ENCODE measurements at regions not wholly inside any gene's neighbourhood (a gene's known extent, or its start where the extent isn't known, plus 50 kb on each side); places are given as distances from the start of the nearest gene placed in this dataset.

DNA sequence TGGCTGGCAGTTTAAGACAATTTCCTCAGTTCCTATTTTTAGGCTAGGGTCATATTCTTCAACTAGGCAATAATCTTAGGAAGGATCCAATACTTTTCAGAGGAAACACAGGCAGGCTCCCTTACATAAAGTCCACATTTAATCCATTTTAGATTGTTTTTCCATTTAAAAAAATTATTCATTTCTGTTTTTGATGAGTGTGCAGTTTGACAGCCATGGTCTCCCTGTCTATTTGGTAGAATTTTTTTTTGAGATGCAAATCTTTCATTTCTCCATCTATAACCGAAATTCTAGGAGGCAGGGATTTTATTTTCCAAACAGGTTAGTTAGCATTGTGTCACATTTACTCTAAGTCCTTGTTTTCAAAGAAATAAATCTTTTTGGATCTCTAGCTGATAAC lies 326.8 kb downstream of the PPP4R3C start:
- TF ChIP-seq, protein P1, sequence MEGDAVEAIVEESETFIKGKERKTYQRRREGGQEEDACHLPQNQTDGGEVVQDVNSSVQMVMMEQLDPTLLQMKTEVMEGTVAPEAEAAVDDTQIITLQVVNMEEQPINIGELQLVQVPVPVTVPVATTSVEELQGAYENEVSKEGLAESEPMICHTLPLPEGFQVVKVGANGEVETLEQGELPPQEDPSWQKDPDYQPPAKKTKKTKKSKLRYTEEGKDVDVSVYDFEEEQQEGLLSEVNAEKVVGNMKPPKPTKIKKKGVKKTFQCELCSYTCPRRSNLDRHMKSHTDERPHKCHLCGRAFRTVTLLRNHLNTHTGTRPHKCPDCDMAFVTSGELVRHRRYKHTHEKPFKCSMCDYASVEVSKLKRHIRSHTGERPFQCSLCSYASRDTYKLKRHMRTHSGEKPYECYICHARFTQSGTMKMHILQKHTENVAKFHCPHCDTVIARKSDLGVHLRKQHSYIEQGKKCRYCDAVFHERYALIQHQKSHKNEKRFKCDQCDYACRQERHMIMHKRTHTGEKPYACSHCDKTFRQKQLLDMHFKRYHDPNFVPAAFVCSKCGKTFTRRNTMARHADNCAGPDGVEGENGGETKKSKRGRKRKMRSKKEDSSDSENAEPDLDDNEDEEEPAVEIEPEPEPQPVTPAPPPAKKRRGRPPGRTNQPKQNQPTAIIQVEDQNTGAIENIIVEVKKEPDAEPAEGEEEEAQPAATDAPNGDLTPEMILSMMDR (IDR thresholded peaks at IDR 0.05; ENCODE audit: poor library complexity) = no peak
- TF ChIP-seq EZH2 (IDR thresholded peaks at IDR 0.05; ENCODE audit: borderline replicate concordance) (no peak), EZH2phosphoT487 (IDR thresholded peaks at IDR 0.05; ENCODE audit: low read depth, severe bottlenecking, unreplicated experiment) (no peak)
